CD4-positive, alpha-beta T cell treated with Interleukin-21 for 1 hour (primary cell): ENCODE measurements at regions not wholly inside any gene's neighbourhood (a gene's known extent, or its start where the extent isn't known, plus 50 kb on each side); places are given as distances from the start of the nearest gene placed in this dataset.

ENCODE experiments used
- DNase-seq: peaks from one replicate; pipeline ENCODE4 v3.0.0-alpha.2; 2020

DNA sequence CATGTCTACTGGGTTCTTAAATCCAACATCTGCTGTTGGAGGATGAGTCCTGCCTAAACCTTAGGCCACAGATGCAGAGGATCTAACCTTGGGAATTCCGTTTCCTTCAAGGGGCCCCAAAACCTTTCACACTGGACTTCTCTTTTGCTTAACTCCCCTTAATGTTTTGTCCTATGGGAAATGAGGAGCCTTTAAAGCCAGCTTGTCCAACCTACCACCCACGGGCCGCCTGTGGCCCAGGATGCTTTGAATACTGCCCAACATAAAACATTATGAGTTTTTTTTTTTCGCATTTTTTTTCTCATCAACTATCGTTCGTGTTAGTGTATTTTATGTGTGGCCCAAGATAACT, 157.2 kb upstream of the SLC1A4 start:
- DNase-seq, result no peak

DNA sequence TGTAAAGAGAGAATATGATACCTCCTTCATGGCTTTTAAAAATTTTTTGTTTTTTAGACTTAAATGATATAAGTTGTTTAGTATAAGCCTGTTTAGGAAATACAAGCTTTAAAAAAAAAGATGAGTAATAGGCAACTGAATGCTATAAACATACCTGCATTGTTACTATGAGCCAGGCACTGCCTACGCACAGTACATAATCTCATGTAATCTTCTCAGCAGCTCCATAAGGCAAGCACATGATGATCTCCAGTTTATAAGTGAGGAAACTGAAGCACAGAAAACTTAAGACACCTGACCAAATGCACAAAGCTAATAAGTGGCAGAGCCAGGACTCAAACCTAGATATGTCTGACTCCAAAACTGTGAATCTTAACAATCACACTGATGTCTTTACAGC, 156.3 kb upstream of the SLC1A4 start:
- no peak for DNase-seq

DNA sequence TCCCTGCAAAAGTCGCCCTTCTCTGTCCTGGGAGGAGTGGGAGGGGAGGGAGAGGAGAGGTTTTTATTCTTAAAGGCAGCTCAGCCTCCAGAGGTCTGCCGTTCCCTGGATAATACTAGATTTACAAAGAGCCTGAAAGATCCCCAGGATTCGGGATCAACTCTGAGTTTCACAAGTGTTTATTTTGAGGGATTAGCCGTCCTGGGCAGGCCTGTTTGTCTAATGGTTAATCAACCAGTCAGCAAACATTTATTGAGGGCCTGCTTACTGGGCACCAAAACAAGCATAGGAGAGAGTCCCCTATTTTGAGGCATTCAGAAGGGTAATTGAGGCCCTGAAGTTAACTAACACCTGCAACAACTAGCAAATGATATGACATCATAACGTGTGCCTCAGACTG, 152.6 kb upstream of the SLC1A4 start:
- no peak for DNase-seq

DNA sequence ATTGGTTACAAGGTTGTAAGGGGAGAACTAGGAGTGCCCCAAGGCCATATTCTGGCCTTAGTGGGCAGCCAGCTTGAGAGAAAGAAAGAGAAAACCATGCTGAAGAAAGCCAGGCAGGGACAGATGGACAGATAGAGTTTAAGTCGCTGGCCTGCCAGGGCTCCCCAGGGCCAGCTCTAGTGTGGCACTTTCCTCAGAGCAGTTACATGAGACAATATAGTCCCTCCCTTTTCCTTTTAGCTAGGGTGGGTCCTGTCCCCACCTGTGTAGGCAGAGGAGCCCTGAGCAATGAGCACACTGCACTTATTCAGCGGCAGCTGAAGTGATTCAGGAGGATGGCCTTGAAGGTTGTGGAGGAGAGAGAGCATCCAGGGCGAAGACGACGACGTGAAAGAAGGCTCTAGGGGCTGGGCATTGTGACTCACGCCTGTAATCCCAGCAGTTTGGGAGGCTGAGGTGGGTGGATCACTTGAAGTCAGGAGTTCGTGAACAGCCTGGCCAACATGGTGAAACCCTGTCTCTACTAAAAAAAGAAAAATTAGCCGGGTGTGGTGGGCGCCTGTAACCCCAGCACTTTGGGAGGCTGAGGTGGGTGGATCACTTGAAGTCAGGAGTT, 152.0 kb upstream of the SLC1A4 start:
- no peak for DNase-seq

DNA sequence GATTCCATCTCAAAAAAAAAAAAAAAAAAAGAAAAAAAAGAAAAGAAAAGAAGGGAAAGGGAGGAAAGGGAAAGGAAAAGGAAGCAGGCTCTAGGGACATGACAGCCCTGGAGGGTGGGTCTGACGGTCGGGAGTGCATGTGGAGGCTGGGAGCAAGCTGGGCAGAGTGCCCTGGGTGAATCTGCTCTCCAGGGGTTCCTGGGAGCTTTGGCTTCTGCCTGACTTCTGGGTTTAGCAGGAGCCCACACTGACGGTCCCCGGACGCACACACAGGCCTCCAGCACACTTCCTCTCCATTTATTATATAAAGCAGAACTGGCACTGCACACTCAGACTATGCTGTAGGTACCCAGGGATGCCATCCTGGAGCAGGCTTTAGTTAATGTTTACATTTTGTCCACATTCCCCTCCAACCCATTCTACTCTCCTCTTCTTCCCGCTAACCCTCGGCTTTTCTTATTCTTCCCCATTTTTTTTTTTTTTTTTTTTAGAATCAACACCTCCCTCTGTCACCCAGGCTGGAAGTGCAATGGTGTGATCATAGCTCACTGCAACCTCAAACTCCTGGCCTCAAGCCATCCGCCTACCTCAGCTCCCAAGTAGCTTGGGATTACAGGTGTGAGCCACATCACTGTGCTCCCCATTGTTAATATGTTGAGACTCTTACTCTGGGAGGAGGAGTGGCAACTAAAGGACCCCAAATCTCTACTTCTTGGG, 151.1 kb upstream of the SLC1A4 start:
- DNase-seq, result no peak

DNA sequence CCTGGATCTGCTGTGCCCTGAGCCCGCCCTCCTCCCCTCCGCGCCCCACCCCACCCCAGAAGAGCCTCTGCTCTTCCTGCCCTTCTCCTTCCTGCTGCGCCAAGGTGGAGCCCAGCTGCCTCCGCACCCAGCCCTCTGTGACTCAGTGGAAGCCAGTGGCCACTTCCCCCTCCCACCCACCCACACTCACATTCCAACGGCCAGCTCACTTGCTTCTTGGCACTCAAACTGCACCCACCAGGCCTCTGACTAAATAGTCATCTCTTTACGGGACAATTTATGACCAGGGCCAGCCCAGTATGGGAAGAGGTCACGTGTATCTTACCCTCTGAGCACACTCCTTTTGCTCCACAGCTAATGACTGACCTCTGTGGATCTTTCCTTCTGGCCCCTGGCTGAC, 150.4 kb upstream of the SLC1A4 start:
- no peak for DNase-seq

DNA sequence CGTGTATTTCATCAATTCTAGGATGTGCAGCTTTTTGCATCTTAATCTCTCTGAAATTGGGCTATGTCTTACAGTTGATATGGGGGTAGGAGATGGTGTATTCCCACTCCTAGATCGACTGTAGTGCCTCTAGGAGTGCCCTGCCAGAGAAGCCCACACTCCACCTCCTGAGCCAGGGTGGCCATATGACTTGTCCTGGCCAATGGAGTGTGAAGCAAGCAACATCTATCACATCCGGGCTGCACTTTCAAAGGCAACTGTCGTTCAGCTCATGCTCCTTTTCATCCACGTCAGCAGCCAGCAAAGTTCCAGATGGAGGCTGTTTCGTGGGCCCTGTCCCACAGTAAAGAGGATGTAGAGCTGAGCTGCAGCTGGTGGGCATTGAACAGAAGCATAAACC, 149.4 kb upstream of the SLC1A4 start:
- no peak for DNase-seq

DNA sequence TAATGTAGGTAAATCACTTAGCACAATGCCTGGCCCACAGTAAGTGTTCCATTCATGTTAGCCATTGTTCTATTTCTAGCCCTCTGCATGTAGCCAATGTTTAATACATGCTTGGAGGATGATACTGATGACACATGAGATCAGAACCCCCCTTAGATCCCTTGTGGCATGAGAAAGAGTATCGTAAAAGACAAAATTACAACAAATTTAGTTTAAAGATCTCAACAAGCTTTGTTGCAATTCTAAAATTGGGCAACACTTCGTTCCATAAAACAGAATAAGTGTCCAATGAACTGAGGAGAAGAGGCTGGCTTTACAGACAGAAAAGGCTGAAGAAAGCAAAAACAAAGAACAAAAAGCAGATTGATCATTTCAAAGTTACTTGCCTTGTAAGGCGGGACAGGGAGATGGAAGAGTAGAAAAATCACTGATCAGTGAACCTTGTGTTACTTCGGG, 148.7 kb upstream of the SLC1A4 start:
- DNase-seq, result no peak

DNA sequence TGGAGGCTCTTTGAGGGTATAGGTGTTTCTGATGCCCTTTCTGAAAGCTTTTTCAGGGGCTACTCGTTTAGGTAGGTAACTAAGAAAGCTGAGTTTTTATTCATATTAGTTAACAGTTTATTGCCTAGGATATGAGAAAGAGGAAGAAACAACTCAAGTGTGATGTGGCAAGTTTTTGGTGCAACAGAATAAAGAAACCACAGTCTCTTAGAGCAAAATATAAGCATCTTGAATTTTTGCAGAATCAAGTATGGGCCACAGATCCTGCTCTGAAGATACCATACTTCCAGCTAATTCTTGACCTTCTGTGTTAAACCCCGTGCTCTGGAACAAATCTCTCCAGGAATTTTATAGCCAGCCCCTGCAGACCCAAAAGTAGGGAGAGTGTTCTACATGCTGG, 147.7 kb upstream of the SLC1A4 start:
- DNase-seq, result no peak

DNA sequence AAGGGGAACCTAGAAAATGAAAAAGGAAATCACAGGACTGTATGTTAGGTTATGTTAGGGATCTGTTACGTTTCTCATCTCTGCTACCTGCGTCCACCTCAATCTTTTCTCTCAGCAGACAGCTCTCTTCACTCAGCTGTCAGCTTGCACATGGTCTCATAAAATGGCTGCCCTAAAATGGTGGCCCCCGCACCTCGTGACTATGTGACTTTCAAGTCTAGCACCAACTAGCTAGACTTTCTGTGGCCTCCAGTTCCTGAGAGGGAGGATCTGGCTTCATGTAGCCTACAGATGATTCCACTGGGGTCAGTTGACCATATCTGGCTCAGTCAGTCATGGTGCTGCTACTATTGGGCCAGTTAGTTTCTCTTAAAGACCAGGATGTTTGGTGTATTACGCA, 147.2 kb upstream of the SLC1A4 start:
- DNase-seq, result no peak

DNA sequence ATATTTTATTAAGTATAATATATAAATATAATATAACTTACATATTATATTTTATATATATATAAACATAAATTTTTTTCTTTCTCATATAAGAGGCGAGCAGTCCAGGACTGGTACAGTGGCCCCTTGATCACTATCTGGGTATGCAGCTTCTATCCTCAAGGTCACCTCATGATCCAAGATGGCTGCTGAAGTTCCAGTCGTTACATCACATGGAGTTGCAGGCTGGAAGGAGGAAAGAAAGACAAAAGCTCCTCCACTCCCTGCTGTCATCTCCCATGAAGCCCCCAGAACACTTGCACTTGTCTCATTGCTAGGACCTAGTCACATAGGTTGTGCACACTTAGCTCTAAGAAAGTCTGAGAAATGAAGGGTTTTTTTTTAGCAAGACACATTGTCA, 145.1 kb upstream of the SLC1A4 start:
- no peak for DNase-seq

DNA sequence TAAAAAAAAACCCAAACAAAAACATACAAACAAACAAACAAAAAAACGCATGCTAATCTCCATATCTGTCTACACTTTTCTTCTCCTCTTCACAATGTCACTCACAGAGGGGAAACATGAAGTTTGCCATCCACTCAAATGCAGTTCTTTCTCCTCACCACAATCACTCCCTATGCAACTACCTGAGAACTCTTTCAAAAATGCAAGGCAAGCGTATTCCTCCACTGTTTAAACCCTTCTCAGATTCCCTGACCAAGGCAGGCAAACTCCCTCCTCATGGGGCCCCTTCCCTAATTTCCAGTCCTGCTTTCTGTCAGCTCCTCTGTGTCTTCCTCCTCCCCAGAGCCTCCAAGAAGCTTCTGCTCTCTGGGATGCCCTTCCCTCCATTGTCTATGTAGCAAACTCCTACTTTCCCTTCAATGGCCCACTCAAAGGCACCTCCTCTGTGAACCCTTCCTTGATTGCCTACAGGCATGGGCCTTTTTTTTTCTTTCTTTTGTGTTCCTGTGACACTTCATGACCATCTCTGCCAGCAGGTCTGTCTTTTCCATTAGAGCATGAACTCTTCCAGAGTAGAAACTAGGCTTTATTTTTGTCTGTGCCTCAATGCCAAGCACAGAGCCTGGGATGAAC, 143.8 kb upstream of the SLC1A4 start:
- no peak for DNase-seq

DNA sequence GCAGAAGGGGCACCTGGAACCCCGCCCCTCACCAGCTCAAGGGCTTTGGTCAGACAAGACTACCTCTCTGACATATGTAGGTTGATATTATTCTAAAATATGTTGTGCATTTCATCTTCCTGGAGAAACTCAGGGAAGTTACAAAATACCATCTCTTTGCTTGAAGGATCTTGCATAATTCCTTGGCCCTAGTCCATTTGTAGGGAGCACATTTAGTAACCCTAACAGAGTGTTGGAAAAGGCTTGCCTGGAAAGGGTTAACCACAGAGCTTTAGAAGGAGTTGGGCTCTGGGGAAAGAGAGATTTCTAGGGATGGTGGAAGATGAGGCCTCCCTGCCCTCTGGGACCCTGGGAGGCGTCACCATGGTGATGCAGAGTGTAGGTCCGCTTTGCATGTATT, 143.0 kb upstream of the SLC1A4 start:
- no peak for DNase-seq

DNA sequence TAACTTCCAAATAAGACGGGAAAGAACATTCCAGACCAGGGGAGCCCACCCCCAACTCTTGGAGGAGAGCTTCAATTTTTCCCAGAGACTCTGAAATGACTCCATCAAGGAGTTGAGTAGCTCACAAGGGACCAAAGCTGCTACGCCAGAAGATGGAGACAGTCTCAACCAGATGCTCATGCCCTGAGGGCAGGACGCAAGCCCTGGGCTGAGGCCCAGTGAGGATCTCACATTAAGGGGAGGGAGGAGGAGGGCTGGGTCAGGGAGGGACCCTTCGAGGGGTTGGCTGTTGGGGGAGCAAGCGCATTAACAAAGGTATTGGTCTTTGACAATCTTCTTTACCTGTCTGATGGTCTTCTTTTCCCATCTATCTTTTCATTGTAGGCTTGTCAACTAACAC, 141.3 kb upstream of the SLC1A4 start:
- DNase-seq, result no peak

DNA sequence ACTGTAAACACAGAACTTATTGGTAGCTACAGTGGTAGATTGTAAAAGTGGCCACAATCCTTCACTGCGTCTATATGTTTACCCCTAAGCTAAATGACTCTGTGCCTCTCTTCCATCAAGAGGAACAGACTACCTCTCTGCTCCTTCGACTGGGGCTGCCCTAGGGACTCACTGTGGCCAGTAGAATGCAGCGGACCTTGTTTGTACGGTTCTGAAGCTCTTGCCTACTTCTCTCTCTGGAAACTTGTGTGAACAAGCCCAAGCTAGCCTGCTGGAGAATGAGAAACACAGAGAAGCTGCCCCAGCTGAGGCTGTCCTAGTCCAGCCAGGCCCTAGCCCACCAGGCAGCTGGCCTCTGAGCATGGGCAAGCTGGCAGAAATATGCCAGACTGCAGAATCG, 140.8 kb upstream of the SLC1A4 start:
- DNase-seq, result no peak

DNA sequence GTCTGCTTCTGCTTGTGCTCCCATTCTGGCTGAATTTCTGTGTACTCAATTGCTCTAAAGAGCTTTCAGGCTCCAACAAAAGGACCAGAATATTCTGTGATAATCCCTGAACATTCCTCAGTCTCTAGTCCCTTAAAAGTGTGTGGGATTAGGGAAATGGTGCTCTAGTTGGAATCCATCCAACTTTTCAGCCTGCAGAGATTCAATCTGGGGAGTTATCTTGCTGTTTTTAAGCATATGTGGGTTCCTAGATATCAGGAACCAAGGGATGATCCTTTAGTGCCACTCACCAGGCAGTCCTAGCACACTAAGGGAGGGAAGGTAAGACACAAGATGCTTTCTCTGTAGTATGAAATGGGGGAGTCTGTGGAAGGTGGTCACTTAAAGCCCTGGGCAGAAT, 140.3 kb upstream of the SLC1A4 start:
- DNase-seq, result no peak

DNA sequence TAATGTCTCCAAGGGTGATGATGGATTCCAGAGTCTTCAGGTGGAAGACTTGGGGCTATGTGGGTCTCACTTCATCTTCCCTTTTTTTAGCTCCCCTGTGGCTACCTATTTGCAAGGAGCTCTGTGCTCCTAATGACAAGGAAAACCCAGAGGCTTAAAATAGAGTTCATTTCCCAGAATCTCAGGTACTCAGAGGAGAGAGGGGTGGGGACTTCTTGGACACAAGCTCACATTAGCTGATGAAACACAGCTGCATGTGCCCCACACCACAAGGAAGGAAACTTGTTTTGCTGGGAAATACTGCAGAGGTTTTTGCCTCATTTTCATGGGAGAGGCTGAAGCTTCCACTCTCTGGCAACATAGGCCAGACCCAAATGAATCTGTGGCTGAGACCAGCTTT, 138.6 kb upstream of the SLC1A4 start:
- DNase-seq, result no peak

DNA sequence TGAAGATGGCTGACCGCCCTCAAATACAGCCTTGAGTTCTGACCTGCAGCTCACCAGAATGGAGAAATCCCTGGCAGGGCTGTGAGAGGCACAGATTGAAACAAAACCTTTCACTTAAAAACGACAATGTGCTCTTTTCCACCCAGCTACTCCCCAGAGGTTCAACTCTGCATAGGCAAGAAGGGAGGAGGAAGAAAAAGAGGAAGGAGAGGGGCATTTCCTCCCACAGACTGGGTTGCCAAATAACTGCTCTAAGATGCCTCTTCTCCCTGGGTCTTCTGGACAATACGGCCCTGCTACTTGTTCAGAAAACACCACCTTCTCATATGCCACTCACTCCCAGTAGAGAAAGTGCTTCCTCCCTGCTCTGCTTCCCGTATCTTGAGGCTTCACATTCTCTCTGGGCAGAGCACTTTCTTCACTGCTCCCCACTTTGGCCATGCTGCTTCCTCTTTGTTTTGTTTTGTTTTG, 136.4 kb upstream of the SLC1A4 start:
- DNase-seq, result no peak

DNA sequence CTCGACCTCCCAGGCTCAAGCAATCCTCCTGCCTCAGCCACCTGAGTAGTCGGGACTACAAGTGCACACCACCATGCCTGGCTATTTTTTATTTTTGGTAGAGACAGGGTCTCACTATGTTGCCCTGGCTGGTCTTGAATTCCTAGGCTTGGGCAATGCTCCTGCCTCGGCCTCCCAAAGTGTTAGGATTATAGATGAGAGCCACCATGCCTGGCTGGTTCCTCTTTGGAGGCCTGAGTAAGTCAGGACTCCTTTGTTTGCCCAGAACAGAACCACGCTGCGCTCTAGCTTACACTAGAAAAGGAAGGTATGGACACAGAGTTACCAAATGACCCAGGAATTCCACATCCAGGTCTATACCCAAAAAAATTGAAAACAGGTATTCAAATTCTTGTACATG, 135.9 kb upstream of the SLC1A4 start:
- no peak for DNase-seq

DNA sequence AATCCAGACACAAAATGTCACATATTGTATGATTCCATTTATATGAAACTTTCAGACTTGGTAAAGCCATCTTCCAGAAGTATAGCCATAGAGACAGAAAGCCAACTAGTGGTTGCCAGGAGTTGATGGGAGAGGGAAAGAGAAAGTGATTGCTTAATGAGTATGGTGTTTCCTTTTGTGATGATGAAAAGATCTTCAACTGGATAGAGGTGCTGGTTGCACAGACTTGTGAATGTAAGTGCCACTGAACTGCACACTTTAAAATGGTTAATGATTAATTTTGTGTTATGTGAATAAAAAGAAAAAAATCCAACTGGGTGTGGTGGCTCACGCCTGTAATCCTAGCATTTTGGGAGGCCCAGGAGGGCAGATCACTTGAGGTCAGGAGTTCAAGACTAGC, 135.3 kb upstream of the SLC1A4 start:
- no peak for DNase-seq

DNA sequence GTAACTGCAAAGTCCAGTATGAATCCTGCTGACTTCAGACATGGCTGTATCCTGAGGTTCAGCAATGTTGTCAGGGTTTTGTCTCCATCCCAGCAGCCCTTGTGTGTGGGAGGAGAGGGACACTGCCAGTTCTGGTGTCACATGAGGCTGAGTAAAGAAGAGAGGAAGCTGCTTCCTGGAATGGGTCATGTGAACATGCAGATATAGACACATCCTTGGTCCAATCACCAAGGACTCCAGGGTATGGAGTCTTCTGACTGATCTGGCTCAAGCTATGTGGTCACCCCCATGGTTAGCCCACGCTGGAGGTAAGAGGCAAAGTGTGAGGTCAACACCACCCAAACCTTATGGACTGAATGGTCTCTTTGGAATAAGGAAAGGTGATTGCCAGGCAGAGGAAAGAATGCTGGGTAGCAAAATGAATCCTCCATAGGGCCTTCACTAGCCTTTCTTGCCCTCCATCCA, 134.4 kb upstream of the SLC1A4 start:
- no peak for DNase-seq

DNA sequence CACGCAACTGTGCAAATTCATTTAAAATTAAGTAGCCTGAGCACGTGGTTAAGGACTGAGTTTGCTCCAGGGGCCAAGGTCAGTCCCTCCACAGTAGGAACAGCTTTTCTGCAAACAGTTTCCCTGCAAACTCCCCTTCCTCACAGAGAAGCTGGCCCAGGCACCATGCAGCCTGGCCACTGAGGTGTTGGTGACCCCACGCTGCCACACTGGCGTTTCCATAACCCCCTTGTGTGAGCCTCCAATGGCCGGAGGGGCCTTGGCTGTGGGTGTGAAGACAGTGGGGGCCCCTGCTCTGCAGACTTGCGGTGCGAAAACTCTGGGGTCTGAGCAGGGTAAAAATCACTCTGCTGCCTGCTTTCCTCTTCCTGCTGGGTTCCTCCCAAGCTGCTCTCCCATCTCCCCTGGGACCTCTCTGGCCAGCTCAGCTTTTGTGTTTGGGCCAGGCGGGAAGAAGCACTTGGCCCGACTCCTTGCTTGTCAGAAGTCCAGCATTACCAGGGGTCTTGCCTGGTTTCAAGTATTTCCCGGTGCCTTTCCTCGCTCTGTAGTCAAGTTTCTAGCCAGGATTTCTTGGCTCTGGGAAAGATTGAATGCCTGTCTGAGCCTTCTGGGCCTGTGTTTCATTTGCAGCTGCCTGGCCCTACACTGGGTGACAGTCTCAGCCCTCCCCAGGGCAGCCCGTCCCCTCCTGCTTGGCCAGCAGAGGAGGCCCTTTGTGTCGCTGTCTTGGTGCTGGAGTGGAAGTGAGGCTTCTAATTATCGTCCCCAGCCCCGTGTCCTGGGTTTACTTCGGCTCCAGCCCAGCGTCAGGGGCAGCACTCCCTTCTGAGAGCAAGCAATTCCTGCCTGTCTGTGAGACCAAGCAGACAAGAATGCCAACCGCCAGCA, 131.4 kb upstream of the SLC1A4 start:
- no peak for DNase-seq

DNA sequence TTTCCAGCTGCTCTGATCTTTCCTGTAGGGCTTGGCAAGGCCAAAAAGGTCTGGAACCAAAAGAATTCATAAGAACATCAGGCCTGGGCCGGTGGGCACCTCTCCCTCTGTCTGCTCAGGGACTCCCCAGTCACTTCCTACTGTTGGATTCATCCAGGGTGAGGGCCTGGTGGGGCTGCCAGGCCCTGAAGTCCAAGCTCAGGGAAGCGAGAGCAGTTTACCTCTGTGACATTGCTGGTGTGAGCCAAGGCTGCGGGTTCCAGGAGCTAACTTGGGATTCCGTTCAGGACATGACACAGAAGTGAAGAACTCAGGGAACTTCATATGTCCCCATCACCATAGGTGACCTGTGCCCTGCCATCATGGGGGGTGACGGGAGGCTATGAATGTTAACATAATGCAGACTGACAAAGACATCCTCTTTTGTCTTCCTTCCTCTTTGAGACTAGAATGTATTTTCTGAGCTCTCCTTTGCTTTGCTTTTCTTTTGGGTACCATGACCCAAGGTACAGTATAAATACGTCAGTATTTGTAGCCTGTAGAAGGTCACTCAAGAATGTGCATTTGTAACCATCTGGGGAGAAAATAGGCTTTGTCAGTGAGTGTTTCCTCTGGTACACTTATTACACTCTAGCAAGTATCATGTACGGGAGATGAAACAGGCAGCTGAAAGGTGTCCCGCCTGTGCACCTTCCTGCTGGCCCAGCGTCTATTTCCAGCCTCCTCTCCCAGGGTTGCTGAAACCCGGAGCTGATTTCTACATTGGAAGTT, 130.5 kb upstream of the SLC1A4 start:
- DNase-seq, result no peak
